ENCODE measurements at regions not wholly inside any gene's neighbourhood (a gene's known extent, or its start where the extent isn't known, plus 50 kb on each side); places are given as distances from the start of the nearest gene placed in this dataset.

GRCh38 chr14:34060651-34060999 is 109.8 kb upstream of the EGLN3 start:
- Histone ChIP-seq H3K4me3 (ENCODE audit: insufficient read length, low read depth) (peak overlapping the region; percentile 55), H3K9ac (ENCODE audit: insufficient read length, low read depth) (peak overlapping the region; percentile 81), H3K27me3 (ENCODE audit: insufficient read depth, insufficient read length) (peaks cover 27% of the 10 kb centered on the region), H3K9me3 (ENCODE audit: insufficient read depth, low read length) (no peaks in the 10 kb centered on the region), H3K36me3 (ENCODE audit: insufficient read depth, insufficient read length, low read length) (no peaks in the 10 kb centered on the region), H3K4me1 (ENCODE audit: insufficient read depth, insufficient read length) (no peaks in the 10 kb centered on the region)
- no peak for DNase-seq (ENCODE audit: low read depth, low spot score)
- no peak for TF ChIP-seq ZNF274 (IDR thresholded peaks at IDR 0.05; ENCODE audit: low read depth, low read length)
- no peak for TF ChIP-seq SUZ12 (IDR thresholded peaks at IDR 0.05; ENCODE audit: extremely low read depth, insufficient read depth, insufficient read length)
- TF ChIP-seq YY1 (IDR thresholded peaks at IDR 0.05; ENCODE audit: insufficient read depth, insufficient read length) = no peak

- H3K27me3 ChIP-seq (ENCODE audit: insufficient read depth, insufficient read length) = peaks cover 27% of the 10 kb centered on the region
- peak; percentile 35 for DNase-seq (ENCODE audit: low read depth, low spot score)
- no peaks in the 10 kb centered on the region for H3K36me3 ChIP-seq (ENCODE audit: insufficient read depth, insufficient read length, low read length)
- H3K4me1 ChIP-seq (ENCODE audit: insufficient read depth, insufficient read length) = no peaks in the 10 kb centered on the region
- H3K4me3 ChIP-seq (ENCODE audit: insufficient read length, low read depth) = peak overlapping the region; percentile 55
- TF ChIP-seq YY1 (IDR thresholded peaks at IDR 0.05; ENCODE audit: insufficient read depth, insufficient read length) (no peak), SUZ12 (IDR thresholded peaks at IDR 0.05; ENCODE audit: extremely low read depth, insufficient read depth, insufficient read length) (no peak), ZNF274 (IDR thresholded peaks at IDR 0.05; ENCODE audit: low read depth, low read length) (no peak)
- H3K9me3 ChIP-seq (ENCODE audit: insufficient read depth, low read length) = no peaks in the 10 kb centered on the region
- peak overlapping the region; percentile 81 for H3K9ac ChIP-seq (ENCODE audit: insufficient read length, low read depth)
Observed at GRCh38 chr14:34059925-34060650, 109.2 kb upstream of the EGLN3 start.

- H3K4me3 ChIP-seq (ENCODE audit: insufficient read length, low read depth) = peak overlapping the region; percentile 55
- no peaks in the 10 kb centered on the region for H3K4me1 ChIP-seq (ENCODE audit: insufficient read depth, insufficient read length)
- H3K9ac ChIP-seq (ENCODE audit: insufficient read length, low read depth) = peak overlapping the region; percentile 81
Observed at GRCh38 chr14:34059037-34059924, 108.4 kb upstream of the EGLN3 start.

GRCh38 chr14:34058510-34058909 is 107.6 kb upstream of the EGLN3 start:
- Histone ChIP-seq H3K4me3 (ENCODE audit: insufficient read length, low read depth) (no peak overlapping the region), H3K36me3 (ENCODE audit: insufficient read depth, insufficient read length, low read length) (no peaks in the 10 kb centered on the region), H3K9ac (ENCODE audit: insufficient read length, low read depth) (no peak overlapping the region), H3K4me1 (ENCODE audit: insufficient read depth, insufficient read length) (no peaks in the 10 kb centered on the region), H3K27me3 (ENCODE audit: insufficient read depth, insufficient read length) (peaks cover 27% of the 10 kb centered on the region), H3K9me3 (ENCODE audit: insufficient read depth, low read length) (no peaks in the 10 kb centered on the region)
- DNase-seq (ENCODE audit: low read depth, low spot score) = no peak
- TF ChIP-seq SUZ12 (IDR thresholded peaks at IDR 0.05; ENCODE audit: extremely low read depth, insufficient read depth, insufficient read length) = no peak
- TF ChIP-seq ZNF274 (IDR thresholded peaks at IDR 0.05; ENCODE audit: low read depth, low read length) = no peak
- TF ChIP-seq YY1 (IDR thresholded peaks at IDR 0.05; ENCODE audit: insufficient read depth, insufficient read length) = no peak

More at GRCh38 chr14:34059037-34059924, 108.4 kb upstream of the EGLN3 start:
- no peak for TF ChIP-seq SUZ12 (IDR thresholded peaks at IDR 0.05; ENCODE audit: extremely low read depth, insufficient read depth, insufficient read length)
- TF ChIP-seq ZNF274 (IDR thresholded peaks at IDR 0.05; ENCODE audit: low read depth, low read length) = no peak
- TF ChIP-seq YY1 (IDR thresholded peaks at IDR 0.05; ENCODE audit: insufficient read depth, insufficient read length) = no peak
- Histone ChIP-seq H3K9me3 (ENCODE audit: insufficient read depth, low read length) (no peaks in the 10 kb centered on the region), H3K36me3 (ENCODE audit: insufficient read depth, insufficient read length, low read length) (no peaks in the 10 kb centered on the region), H3K27me3 (ENCODE audit: insufficient read depth, insufficient read length) (peaks cover 27% of the 10 kb centered on the region)
- no peak for DNase-seq (ENCODE audit: low read depth, low spot score)

GRCh38 chr14:34056046-34056445 is 105.2 kb upstream of the EGLN3 start:
- H3K4me3 ChIP-seq (ENCODE audit: insufficient read length, low read depth) = no peak overlapping the region
- TF ChIP-seq SUZ12 (IDR thresholded peaks at IDR 0.05; ENCODE audit: extremely low read depth, insufficient read depth, insufficient read length) (no peak), ZNF274 (IDR thresholded peaks at IDR 0.05; ENCODE audit: low read depth, low read length) (no peak), YY1 (IDR thresholded peaks at IDR 0.05; ENCODE audit: insufficient read depth, insufficient read length) (no peak)
- no peaks in the 10 kb centered on the region for H3K4me1 ChIP-seq (ENCODE audit: insufficient read depth, insufficient read length)
- H3K36me3 ChIP-seq (ENCODE audit: insufficient read depth, insufficient read length, low read length) = no peaks in the 10 kb centered on the region
- DNase-seq (ENCODE audit: low read depth, low spot score) = no peak
- 0 out of 2 replicates have a peak, but pooled peaks cover under 1% of the 10 kb centered on the region for H3K9me3 ChIP-seq (ENCODE audit: insufficient read depth, low read length)
- H3K9ac ChIP-seq (ENCODE audit: insufficient read length, low read depth) = no peak overlapping the region
- peaks cover 20% of the 10 kb centered on the region for H3K27me3 ChIP-seq (ENCODE audit: insufficient read depth, insufficient read length)

GRCh38 chr14:34055157-34055950 is 104.5 kb upstream of the EGLN3 start:
- peaks cover 6% of the 10 kb centered on the region for H3K9me3 ChIP-seq (ENCODE audit: insufficient read depth, low read length)
- H3K9ac ChIP-seq (ENCODE audit: insufficient read length, low read depth) = no peak overlapping the region
- no peaks in the 10 kb centered on the region for H3K36me3 ChIP-seq (ENCODE audit: insufficient read depth, insufficient read length, low read length)
- DNase-seq (ENCODE audit: low read depth, low spot score) = no peak
- H3K27me3 ChIP-seq (ENCODE audit: insufficient read depth, insufficient read length) = peaks cover 13% of the 10 kb centered on the region
- H3K4me1 ChIP-seq (ENCODE audit: insufficient read depth, insufficient read length) = no peaks in the 10 kb centered on the region
- TF ChIP-seq SUZ12 (IDR thresholded peaks at IDR 0.05; ENCODE audit: extremely low read depth, insufficient read depth, insufficient read length) (no peak), ZNF274 (IDR thresholded peaks at IDR 0.05; ENCODE audit: low read depth, low read length) (no peak), YY1 (IDR thresholded peaks at IDR 0.05; ENCODE audit: insufficient read depth, insufficient read length) (no peak)
- no peak overlapping the region for H3K4me3 ChIP-seq (ENCODE audit: insufficient read length, low read depth)

Measured in NT2/D1 (cell line).